Naive thymus-derived CD8-positive, alpha-beta T cell (primary cell): ENCODE measurements at regions not wholly inside any gene's neighbourhood (a gene's known extent, or its start where the extent isn't known, plus 50 kb on each side); places are given as distances from the start of the nearest gene placed in this dataset.
"Not testable (repeated sequence)": the region's sequence is repeated elsewhere in the genome, so short reads cannot be mapped to it uniquely, and the experiment has no call there.

Source experiments
- ATAC-seq, 2 donors: fragments of 150-1000 bp; cut with Tn5 transposase in 1 of 2; sonication (Bioruptor Pico), chemical (Tn5 transposase) in 1 of 2; 1 replicate in 1 of 2; 2 replicates in 1 of 2; pipeline ENCODE4 v1.10.0; 2021; ENCODE audit warnings: mild to moderate bottlenecking in 2 of 2, moderate library complexity in 2 of 2
- POLR2A ChIA-PET: fragments of 350-600 bp; sonication (Branson Sonifier 250); formaldehyde crosslinking; loops from one replicate; lab custom pipeline; 2021; ENCODE audit warnings: antibody characterized with exemption; lab: Charles Lee
- DNase-seq, 10 donors: peaks; one replicate each; pipeline versions ENCODE4 v3.0.0 to v3.0.0-alpha.2; 2020 to 2022
- H3K27ac Mint-ChIP-seq, 10 donors: one replicate each; pipeline ENCODE4 v1.8.0; 2020 to 2022; ENCODE audit warnings: mild to moderate bottlenecking in 10 of 10, mixed read lengths in 10 of 10, moderate library complexity in 4 of 10, inconsistent platforms in 1 of 10
- H3K27me3 Mint-ChIP-seq, 5 donors: one replicate each; pipeline ENCODE4 v1.8.0; 2021 to 2022; ENCODE audit warnings: mixed read lengths in 5 of 5
- H3K36me3 Mint-ChIP-seq, 3 donors: one replicate each; pipeline ENCODE4 v1.8.0; 2020 to 2022; ENCODE audit warnings: mixed read lengths in 3 of 3, mild to moderate bottlenecking in 2 of 3, inconsistent platforms in 1 of 3
- H3K4me1 Mint-ChIP-seq, 4 donors: one replicate each; pipeline ENCODE4 v1.8.0; 2021 to 2022; ENCODE audit warnings: mixed read lengths in 4 of 4
- H3K4me3 Mint-ChIP-seq, 10 donors: one replicate each; pipeline ENCODE4 v1.8.0; 2020 to 2022; ENCODE audit warnings: mild to moderate bottlenecking in 10 of 10, mixed read lengths in 10 of 10, moderate library complexity in 6 of 10, inconsistent platforms in 1 of 10
- H3K9me3 Mint-ChIP-seq, 9 donors: one replicate each; pipeline ENCODE4 v1.8.0; 2020 to 2022; ENCODE audit warnings: mixed read lengths in 9 of 9, mild to moderate bottlenecking in 3 of 9, inconsistent platforms in 1 of 9, moderate library complexity in 1 of 9

DNA sequence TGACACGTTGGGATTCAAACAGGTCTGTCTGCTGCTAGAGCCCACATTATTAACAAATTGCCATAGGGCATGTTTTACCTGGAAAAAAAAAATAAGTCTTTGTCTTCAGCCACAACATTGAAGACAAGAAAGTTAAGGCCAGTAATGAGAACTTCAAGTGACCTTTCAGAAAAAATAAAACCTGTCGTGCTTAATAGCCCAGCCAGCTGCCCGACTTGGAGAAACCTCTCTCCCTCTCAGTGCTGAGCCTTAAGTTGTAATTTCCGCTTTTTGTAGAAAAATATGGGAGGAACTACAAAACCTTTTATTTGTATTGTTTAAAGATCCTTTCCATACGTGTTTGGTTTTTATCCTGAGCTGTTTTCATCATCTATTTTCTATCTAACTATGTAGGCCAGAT lies 454.3 kb upstream of the SLITRK6 start:
- H3K36me3 Mint-ChIP-seq, DNase-seq, H3K4me1 Mint-ChIP-seq, ATAC-seq, H3K27ac Mint-ChIP-seq, H3K9me3 Mint-ChIP-seq, POLR2A ChIA-PET, H3K27me3 Mint-ChIP-seq, H3K4me3 Mint-ChIP-seq: not testable (repeated sequence)

DNA sequence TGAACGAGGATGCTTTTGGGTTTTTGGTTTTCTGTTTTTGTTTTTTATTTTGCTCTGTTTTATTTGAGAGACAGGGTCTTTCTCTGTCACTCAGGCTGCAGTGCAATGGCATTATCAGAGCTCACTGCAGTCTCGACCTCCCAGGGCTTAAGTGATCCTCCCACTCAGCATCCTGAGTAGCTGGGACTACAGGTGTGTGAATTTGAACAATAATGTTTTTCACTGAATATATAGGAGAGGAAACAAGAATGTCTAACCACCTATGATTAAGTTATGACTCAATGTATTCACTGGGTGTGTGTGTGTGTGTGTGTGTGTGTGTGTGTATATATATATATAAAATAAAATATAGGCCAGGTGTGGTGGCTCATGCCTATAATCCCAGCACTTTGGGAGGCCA lies 456.6 kb upstream of the SLITRK6 start:
- H3K27me3 Mint-ChIP-seq, DNase-seq, H3K36me3 Mint-ChIP-seq, H3K9me3 Mint-ChIP-seq, H3K27ac Mint-ChIP-seq, H3K4me3 Mint-ChIP-seq, H3K4me1 Mint-ChIP-seq, POLR2A ChIA-PET, ATAC-seq: not testable (repeated sequence)

DNA sequence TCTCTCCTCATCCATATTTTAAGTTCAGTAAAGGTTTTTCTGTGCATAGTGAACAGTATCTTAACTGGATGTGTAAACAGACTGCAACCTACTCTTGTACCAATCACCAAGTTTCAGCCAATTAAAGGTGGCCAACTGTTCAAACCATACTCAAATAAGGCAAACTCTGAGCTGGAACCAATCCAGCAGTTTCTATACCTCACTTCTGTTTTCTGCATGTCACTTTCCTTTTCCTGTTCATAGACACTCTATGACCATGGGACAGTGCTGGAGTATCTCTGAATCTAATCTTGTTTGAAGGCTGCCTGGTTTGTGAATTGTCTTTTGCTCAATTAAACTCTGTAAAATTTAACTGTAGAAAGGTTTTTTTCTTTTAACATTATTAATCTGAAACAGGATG lies 470.3 kb upstream of the SLITRK6 start:
- DNase-seq (no peak), ATAC-seq (no peak)
- Mint-ChIP-seq H3K4me1 (no peaks in the 10 kb centered on the region), H3K27ac (no peak overlapping the region), H3K27me3 (no peaks in the 10 kb centered on the region), H3K4me3 (no peak overlapping the region), H3K36me3 (no peaks in the 10 kb centered on the region), H3K9me3 (peaks cover 0 to 12% (median 2%) of the 10 kb centered on the region in 9 donors)
- POLR2A ChIA-PET: no interaction called here

DNA sequence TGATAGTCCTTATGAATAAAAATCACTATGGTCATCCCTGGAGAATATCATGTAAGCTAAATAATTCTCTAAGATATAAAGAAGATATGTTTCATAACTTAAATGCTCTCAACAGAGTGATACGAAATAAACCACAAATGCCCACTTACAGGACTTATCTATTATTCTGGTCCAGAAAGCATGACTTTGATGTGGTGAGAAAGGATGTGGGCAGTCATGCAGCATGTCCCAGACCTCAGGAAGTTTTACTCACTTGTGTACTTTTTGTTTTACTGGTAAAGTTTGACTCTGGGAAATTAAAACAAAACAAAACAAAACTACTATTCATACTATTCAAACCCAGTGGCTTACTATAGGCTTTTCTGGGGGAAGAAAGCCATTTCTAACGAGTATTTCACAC lies 483.2 kb upstream of the SLITRK6 start:
- no peaks in the 10 kb centered on the region for H3K4me1 Mint-ChIP-seq

DNA sequence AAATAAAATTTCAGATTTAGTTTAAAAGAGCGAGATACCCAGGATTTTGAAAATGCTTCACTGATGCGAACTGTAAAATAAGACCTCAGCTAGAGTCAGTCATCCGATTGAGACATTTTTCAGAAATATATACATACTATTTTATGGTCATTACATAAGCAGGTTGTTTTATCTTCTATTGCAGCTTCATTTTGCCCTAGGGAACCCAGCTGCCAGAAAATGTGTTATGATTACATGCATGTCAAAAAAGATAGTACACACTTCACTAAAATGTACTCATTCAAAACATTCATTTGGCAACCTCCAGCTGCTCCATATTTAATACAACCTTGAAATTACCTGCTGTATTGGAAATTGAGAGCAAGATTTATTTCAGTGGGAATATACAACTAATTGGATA lies 483.8 kb upstream of the SLITRK6 start:
- Mint-ChIP-seq H3K4me3 (no peak overlapping the region), H3K9me3 (peaks cover 0 to 9% (median 2%) of the 10 kb centered on the region in 9 donors), H3K27ac (no peak overlapping the region), H3K4me1 (no peaks in the 10 kb centered on the region), H3K27me3 (no peaks in the 10 kb centered on the region), H3K36me3 (no peaks in the 10 kb centered on the region)
- ATAC-seq: no peak
- no peak for DNase-seq
- POLR2A ChIA-PET: no interaction called here

More for the DNA sequence above, 483.2 kb upstream of the SLITRK6 start:
- no peak overlapping the region for H3K4me3 Mint-ChIP-seq
- POLR2A ChIA-PET: no interaction called here
- no peaks in the 10 kb centered on the region for H3K36me3 Mint-ChIP-seq
- no peaks in the 10 kb centered on the region for H3K27me3 Mint-ChIP-seq
- no peak overlapping the region for H3K27ac Mint-ChIP-seq
- ATAC-seq (no peak), DNase-seq (no peak)
- peaks cover 0 to 12% (median 4%) of the 10 kb centered on the region in 9 donors for H3K9me3 Mint-ChIP-seq

DNA sequence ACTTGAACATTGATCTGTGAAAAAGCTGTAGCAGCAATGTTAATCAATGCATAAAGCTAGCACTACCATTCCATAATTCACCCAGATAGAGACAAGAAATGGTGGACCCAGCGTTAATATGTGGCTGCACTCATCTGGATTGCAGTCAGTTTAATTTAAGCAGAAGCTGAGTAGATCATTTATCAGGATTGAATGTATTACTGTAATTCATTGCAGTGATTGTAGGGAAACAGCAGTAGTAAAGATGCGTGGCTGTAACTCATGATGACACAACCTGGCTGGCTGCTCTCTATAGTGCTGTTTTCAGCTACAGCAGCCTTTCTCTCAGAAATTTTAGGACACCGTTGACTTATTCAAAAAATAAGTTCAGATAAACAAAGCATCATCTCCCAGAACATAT lies 499.5 kb upstream of the SLITRK6 start:
- ATAC-seq: no peak
- Mint-ChIP-seq H3K4me3 (no peak overlapping the region), H3K36me3 (no peaks in the 10 kb centered on the region), H3K27ac (no peak overlapping the region), H3K27me3 (no peaks in the 10 kb centered on the region), H3K4me1 (no peaks in the 10 kb centered on the region), H3K9me3 (peaks cover 0 to 33% (median 5%) of the 10 kb centered on the region in 9 donors)
- POLR2A ChIA-PET: no interaction called here
- no peak for DNase-seq

DNA sequence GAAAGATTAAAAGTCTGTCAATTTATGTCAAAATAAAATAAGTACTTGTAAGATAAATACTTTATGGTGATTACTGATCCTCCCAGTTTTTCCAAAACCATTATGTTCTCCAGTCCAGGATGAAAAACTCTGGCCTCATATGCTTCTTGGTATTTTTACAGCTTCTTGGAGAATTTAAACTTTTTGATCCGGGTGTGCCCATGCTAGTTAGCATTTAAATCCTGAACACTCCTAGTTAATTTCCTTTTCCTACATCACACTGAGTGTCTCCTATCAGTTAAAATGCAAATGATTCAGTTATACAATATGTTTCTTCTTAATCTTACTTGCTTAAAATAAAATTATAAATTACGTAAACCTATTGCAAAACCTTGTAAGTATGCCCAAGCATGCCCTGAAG lies 499.9 kb upstream of the SLITRK6 start:
- Mint-ChIP-seq H3K4me1 (no peaks in the 10 kb centered on the region), H3K27ac (no peak overlapping the region), H3K9me3 (peaks cover 0 to 29% (median 3%) of the 10 kb centered on the region in 9 donors), H3K27me3 (no peaks in the 10 kb centered on the region), H3K4me3 (no peak overlapping the region), H3K36me3 (no peaks in the 10 kb centered on the region)
- POLR2A ChIA-PET: no interaction called here
- ATAC-seq (no peak), DNase-seq (no peak)

DNA sequence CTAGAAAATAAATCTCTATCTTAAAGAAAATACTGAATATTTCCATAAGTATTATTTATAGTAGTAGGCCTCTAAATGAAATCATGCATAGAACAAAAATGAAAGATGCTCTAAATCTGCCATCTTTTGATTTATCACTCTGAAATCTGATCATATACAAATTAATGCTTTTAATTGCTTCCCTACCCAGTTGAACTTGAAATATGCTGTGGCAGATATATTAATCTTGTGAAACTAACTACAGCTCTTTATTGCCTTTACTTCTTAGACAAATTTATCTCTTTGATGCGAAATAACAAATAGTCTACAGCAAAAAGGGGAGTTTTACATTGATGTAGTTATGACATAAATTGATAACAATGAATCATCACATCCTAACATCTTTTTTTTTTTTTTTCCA lies 510.7 kb upstream of the SLITRK6 start:
- H3K9me3 Mint-ChIP-seq: peaks cover 0 to 16% (median 5%) of the 10 kb centered on the region in 9 donors
- no peak for ATAC-seq
- no peaks in the 10 kb centered on the region for H3K27me3 Mint-ChIP-seq

DNA sequence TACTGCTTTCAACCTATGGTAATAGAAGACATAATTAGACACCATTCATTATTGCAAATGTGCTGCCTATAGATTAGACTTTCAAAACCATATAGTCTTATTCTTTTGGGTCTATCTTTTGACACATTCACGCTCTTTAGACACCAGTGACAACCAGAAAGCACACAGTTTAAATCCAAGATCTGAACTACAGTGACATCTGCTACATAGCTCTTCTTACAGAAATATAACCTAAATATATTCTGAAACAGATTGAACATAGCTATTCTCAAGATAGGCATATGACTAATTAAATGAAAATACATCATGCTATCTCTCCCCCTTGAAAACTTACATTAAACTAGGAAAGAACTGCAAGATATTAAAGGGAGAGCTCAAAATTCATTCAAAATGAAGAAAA lies 514.2 kb upstream of the SLITRK6 start:
- ATAC-seq: no peak
- POLR2A ChIA-PET: no interaction called here
- no peak for DNase-seq
- Mint-ChIP-seq H3K9me3 (peaks cover 0 to 18% (median 7%) of the 10 kb centered on the region in 9 donors), H3K36me3 (peaks cover 0 to 4% (median 0%) of the 10 kb centered on the region in 3 donors), H3K4me1 (no peaks in the 10 kb centered on the region), H3K27ac (no peak overlapping the region), H3K4me3 (no peak overlapping the region), H3K27me3 (no peaks in the 10 kb centered on the region)

More for the DNA sequence above, 510.7 kb upstream of the SLITRK6 start:
- Mint-ChIP-seq H3K36me3 (no peaks in the 10 kb centered on the region), H3K4me3 (no peak overlapping the region), H3K27ac (no peak overlapping the region), H3K4me1 (no peaks in the 10 kb centered on the region)
- DNase-seq: no peak
- POLR2A ChIA-PET: no interaction called here

DNA sequence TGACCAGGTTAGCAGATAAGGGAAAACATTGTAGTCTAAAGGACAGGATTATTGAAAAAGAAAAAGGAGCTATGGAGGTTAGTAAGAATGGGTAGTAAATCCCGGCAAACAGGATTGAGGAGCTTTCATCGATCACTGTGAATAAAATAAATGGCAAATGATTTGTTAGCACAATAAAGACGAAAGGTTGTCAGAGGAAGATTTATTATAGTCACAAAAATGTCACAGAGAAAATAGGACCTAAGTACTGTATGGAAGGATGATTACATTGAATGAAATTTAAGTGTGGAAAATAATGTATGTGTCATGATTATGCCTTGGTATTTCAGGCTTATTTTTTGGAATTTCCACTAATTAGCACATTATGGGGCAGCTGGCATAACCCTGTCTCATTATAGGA lies 519.2 kb upstream of the SLITRK6 start:
- peaks cover 0 to 14% (median 6%) of the 10 kb centered on the region in 9 donors for H3K9me3 Mint-ChIP-seq
- no peaks in the 10 kb centered on the region for H3K27me3 Mint-ChIP-seq
- H3K4me3 Mint-ChIP-seq: no peak overlapping the region
- POLR2A ChIA-PET: no interaction called here
- H3K36me3 Mint-ChIP-seq: peaks cover 0 to 4% (median 0%) of the 10 kb centered on the region in 3 donors
- no peaks in the 10 kb centered on the region for H3K4me1 Mint-ChIP-seq
- DNase-seq: no peak
- no peak overlapping the region for H3K27ac Mint-ChIP-seq
- no peak for ATAC-seq

DNA sequence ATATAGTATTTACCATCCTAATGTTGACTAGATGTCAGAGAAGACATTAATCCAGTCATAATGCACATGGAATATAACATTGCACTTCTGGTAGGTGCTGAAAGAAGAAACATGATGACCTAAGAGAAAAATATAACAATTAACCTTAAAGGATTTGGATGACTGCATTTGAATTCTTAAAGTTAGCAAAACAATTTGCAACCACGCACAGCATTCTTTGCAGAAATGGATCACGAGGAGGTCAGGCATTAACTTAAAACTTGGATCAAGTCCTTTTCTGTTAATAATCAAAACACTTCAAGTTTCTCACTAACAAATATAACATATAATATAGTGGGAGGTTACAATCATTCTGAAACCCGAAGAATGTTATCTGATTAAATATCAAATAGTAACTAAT lies 525.0 kb upstream of the SLITRK6 start:
- no peaks in the 10 kb centered on the region for H3K4me1 Mint-ChIP-seq
- ATAC-seq: no peak
- H3K27me3 Mint-ChIP-seq: no peaks in the 10 kb centered on the region
- no peaks in the 10 kb centered on the region for H3K36me3 Mint-ChIP-seq
- no peak overlapping the region for H3K27ac Mint-ChIP-seq
- no peak overlapping the region for H3K4me3 Mint-ChIP-seq
- DNase-seq: no peak
- H3K9me3 Mint-ChIP-seq: peaks cover 0 to 22% (median 5%) of the 10 kb centered on the region in 9 donors
- POLR2A ChIA-PET: no interaction called here

DNA sequence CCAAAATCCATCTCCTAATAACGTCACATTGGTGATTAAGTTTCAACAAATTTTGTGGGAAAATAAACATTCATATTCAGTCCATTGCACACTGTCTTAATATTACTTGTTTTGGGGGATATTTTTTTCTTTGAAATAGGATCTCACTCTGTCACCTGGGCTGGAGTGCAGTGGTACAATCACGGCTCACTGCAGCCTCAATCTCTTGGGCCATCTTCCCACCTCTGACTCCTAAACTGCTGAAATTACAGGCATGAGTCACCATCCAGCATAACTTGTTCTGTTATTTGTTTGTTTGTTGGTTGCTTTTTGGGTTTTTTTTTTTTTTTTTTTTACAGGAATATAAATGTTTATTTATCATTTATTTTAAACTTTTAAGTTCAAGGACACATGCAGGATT lies 556.1 kb upstream of the SLITRK6 start:
- Mint-ChIP-seq H3K9me3 (peaks cover 0 to 17% (median 5%) of the 10 kb centered on the region in 9 donors), H3K4me1 (no peaks in the 10 kb centered on the region), H3K4me3 (no peak overlapping the region), H3K36me3 (no peaks in the 10 kb centered on the region), H3K27me3 (no peaks in the 10 kb centered on the region), H3K27ac (no peak overlapping the region)
- ATAC-seq (no peak), DNase-seq (no peak)
- POLR2A ChIA-PET: no interaction called here

DNA sequence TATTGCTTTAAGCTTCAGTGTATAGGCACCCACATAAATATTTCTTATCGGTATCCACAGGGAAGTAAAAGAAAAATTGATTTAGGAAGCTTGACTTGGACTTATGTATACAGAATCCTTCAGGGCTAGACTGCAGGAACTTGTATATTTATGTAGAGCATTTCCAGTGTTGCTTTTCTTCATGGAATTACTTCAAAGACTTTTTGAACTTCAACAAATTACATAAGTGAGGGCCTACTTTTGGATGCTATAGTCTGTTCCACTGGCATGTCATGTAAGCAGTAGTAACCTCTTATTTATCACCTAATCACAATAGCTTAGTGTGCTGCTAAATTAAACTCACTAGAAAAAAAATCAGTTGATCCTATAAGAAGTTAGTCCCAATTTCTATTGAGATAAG lies 557.9 kb upstream of the SLITRK6 start:
- POLR2A ChIA-PET: no interaction called here
- DNase-seq (no peak), ATAC-seq (no peak)
- H3K36me3 Mint-ChIP-seq: no peaks in the 10 kb centered on the region
- peaks cover 0 to 33% (median 2%) of the 10 kb centered on the region in 9 donors for H3K9me3 Mint-ChIP-seq
- H3K4me1 Mint-ChIP-seq: no peaks in the 10 kb centered on the region
- no peak overlapping the region for H3K4me3 Mint-ChIP-seq
- no peaks in the 10 kb centered on the region for H3K27me3 Mint-ChIP-seq
- H3K27ac Mint-ChIP-seq: no peak overlapping the region

DNA sequence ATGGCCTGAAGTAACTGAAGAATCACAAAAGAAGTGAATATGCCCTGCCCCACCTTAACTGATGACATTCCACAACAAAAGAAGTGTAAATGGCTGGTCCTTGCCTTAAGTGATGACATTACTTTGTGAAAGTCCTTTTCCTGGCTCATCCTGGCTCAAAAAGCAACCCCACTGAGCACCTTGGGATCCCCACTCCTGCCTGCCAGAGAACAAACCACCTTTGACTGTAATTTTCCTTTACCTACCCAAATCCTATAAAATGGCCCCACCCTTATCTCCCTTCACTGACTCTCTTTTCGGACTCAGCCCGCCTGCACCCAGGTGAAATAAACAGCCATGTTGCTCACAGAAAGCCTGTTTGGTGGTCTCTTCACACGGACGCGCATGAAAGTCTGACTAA lies 564.5 kb upstream of the SLITRK6 start:
- H3K4me3 Mint-ChIP-seq, H3K4me1 Mint-ChIP-seq, DNase-seq, H3K27me3 Mint-ChIP-seq, POLR2A ChIA-PET, H3K36me3 Mint-ChIP-seq, H3K27ac Mint-ChIP-seq, ATAC-seq: not testable (repeated sequence)
- peaks cover 0 to 48% (median 6%) of the 10 kb centered on the region in 9 donors for H3K9me3 Mint-ChIP-seq
